Suppressor macrophage treated with lipopolysaccharide for 4 hours (primary cell): ENCODE measurements at regions not wholly inside any gene's neighbourhood (a gene's known extent, or its start where the extent isn't known, plus 50 kb on each side); places are given as distances from the start of the nearest gene placed in this dataset.

ENCODE experiments used
- DNase-seq: peaks from one replicate; pipeline ENCODE4 v3.0.0-alpha.2; 2020

DNA sequence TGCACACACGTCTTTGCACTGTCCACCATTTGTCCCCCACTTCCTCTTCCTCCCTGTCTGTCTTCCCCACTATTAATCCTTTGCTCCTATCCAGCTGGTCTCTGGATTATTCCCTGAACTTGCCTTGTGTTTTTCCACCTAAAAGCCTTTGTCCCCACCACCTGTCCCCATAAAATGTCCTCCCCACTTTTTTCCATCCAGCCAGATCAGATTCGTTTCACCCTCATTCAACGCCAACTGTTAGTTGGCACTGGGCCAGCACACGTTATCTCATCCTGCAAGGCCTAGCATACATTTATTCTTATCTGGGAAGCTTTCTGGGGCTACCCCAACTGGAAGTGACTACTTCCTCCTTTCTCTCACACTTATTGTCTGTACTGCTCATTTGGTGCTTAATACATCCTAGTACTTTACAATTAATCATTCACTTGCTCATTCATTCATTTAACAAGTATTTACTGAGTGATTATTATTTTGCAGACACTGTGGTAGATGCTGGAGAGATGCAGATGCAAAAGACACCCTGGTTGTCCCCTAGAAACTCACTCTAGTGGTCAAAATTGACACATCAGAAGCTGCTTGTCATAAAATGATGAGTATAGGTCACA lies 96.2 kb downstream of the RASSF10 start:
- peak; percentile 3 for DNase-seq

DNA sequence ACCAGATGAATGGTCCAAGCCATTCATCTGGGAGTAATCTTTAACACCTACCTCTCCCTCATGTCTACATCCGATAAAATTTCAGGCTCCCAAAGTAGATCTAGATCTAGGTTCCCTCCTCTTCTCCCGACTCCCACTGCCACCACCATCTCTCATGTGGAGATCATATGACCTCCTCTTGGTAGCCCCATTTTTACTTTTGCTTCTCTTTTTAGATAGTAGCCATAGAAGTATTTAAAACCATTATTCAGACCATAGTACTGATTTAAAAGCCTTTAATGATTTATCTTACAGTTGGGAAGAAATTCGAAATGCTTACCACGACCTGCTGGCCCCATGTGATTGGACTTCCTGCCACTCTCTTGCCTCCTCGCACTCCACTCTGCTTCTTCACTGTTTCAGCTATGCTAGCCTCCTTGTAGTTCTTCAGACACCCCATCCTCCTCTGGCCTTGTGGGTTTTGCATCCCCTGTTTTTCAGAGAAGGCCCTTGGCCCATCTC lies 98.5 kb downstream of the RASSF10 start:
- no peak for DNase-seq

DNA sequence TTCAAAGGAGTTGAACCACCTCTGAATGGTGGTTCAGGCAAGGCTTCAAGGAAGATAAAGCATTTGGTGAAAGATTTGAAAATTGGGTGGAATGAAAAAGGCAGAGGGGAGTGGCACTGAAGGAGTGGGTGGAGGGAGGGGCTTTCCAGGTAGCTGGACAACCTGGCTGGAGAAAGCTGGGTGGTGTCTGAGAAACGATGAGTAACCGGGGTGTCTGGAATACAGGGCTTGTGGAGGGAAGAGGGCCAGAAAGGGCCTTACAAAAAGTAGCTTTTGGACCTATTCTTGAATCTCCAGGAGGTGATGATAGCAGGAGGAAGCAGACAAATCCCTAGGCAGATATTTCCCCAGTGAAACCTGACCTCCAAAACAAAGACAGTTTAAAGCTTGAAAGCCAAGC lies 99.3 kb downstream of the RASSF10 start:
- DNase-seq: no peak

DNA sequence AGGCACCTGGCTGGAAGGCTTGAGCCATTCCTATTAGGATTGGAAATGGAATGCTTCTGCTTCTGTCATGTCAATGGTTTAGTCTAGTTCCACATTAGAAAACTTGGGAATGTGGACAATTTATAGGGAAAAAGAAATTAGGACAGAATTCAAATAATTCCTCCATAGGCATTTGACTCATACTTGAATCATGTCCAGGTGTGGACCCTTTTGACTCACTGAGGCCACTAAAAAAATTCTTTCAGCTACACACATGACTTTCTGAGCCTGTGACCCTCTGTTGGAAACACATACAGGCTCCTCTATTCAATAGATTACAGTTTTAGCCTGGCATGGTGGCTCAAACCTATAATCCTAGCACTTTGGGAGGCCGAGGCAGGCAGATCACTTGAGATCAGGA lies 100.5 kb downstream of the RASSF10 start:
- DNase-seq: no peak

DNA sequence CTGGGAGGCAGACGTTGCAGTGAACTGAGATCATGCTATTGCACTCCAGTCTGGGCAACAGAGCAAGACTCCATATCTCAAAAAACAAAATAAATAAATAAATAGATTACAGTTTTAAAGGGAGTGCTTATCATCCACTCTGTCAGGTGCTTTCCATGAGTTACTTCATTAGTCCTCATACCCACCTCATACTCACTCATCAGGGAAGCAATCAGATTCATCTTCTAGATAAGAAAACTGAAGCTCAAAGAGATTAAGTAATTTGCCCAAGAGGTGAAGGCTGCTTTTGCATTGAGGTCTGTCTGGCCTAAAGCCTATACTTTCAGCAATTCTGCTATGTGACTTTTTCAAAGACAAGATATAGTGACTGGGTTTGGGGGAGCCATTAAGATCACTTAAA lies 101.0 kb downstream of the RASSF10 start:
- no peak for DNase-seq

DNA sequence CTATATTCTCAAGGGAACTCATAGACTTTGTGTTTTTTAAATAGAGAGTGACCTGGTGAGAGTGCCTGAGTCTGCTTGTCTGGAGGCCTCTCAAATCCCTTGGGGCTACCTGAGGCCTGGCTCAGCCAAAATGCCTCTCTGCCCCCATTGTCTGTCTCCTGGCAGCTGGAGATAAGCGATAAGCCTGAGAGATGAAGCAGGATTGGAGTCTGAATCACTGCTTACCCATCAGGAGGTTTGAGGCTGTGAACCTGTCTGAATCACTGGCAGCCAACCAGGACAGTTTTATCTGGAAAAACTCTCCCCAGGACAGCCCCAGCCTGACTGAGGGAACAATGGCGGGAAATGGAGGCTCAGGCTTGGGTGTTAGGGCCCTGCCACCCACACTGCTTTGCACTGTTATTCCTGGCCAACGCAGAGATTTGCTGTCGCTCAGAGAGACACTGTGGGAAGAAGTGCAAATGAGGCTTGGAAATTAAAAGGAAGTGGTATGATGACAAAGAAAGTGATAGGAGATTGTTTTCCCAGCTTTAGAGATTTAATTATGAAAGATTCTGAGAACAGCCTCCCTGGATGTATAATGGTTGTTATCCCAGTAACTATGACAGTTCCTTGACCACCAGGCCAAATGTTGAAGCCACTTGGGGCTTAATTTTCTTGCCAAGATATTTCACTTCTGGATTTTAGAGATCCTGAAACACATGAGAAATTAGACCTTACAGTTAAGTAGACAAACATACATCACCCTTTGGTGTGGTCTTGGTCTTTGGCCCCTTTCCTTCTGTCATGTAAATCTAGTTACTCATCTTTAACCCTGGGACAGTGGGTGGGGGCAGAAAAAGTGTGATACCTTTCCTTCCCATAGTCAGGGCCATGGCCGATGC lies 102.1 kb downstream of the RASSF10 start:
- DNase-seq: no peak

DNA sequence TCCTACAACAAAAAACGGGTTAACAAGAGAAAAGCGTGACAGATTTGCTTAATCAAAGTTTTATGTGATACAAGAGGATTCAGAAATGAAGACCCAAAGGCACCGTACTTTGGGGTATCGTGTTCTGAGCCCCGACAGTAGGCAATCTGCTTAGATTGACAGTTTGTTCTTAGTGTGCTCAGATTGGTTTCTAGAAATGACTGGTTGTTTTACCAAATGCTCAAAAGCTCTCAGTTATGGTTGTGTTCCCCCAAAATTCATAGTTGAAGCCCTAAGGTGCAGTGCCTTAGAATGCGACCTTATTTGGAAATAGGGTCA lies 102.7 kb downstream of the RASSF10 start:
- DNase-seq: no peak

DNA sequence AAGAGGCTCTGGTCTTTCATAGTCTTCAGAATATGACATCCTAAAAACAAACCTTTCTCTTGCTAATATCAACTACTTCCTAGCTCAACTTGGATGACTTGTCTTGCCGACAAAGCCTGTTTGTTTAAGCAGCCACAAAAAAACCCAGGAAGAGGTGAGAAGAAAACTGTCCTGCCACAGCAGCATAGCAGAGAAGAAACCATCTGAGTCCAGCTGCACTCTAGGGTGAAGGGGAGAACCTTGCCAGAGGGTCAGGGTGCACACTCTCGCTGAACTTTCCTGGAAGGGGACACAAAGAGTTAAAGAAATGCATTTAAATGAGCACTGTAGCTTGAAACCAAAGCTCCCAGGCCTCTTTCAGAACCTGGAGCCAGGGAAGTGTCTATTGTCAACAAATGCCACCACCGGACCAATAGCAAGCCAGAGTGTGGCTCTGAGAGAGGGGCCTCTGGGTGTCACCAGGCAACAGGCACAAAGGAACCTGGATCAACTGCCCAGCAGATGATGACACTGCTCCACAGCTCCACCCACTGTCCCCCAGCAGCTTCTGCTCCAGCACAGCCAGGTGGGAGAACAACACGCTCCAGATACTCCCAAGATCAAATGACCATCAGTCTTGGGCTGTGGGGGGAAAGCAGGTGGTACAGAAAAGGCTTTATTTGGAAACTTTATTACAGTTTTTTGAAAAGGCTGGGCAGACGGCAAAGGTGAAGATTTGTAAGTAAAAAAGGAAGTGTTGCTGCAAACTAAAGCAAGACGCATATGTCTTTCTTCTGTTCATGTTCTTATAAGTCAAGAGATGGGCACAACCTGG lies 105.7 kb downstream of the RASSF10 start:
- DNase-seq: no peak

DNA sequence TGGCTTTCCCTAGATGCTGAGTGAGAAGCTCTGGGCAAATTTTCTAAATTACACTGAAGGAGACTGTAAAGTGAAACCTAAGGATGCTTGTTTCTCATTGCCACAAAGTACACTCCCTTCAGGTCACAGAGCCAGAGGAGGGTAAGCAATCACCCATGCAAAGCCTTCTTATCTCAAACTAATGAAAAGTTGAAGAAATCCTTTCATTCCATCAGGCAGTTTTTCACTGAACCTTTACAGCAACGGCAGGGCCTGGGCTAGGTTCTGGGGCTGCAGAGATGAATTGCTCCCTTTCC lies 106.2 kb downstream of the RASSF10 start:
- no peak for DNase-seq

DNA sequence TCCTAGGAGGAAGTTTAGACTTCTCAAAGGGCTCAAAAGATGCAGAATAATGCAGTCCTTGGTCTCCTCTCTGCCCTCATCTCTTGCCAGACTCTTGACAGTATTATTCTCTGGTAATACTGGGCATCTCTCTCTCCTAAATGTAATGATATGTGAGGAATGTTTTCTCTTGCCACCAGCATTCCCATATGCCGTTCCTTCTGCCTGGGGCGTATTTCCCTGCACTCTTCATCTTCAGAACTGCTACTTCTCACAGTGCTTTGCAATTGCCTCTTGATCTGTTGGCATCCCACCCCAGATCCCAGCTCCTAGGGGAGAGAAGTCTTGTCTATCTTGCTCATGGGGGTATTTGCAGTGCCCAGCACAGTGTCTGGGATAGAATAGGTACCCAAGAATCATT lies 107.4 kb downstream of the RASSF10 start:
- DNase-seq: no peak

DNA sequence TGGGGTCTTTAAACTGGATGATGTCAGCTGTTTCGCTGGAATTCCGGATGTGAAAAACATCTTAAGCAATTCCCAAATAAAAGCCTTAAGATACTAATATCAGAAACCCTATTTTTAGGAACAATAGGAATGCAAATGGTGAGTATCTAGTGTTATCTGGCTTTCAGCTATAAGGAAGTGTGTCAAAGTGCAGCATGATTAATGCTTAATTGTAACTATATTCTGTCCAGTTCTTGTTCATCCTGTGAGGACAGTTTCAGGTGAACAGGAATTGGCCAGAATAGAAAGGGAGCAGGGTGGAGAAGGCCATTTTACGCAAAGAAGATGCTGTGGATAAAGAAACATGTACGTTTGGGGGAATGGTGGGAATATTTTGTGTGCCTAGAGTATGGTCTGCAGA lies 108.2 kb downstream of the RASSF10 start:
- no peak for DNase-seq

DNA sequence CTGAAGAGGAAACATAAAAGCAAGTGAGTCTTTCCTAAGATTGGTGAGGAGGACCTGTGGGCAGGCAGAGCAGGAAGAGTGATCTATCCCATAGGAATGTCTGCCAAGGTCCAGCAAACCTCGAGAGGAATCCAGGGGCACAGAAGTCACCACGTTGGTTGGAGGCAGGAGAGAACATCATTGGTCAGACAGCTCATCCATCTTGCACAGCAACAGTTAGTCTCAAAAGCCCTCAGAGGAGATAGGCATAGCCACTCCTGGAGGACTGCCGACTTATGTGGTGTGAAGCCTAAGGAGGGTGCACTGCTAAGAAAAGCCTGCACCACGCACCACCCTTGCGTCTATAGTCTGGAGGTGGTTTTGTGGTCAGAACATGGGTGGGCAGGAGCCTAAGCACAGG lies 109.1 kb downstream of the RASSF10 start:
- DNase-seq: no peak

DNA sequence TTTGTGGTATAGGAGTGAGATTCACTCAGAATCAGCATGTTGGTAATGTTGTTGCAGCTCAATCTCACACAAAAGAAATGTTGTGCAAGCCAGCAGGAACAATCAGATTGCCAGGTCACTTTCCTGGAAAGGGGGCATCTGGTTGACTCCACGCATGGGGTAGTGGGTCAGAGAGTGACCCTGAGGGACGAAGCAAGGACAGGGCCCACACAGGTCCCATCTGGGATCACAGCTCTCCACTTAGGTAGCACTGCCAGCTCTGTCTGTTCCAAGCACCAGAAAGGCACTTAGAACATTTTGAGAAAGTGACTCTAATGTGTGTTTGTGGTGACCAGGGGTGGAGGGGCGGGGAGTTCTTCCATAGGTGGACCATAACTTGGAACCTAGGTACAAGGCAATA lies 109.5 kb downstream of the RASSF10 start:
- DNase-seq: no peak

DNA sequence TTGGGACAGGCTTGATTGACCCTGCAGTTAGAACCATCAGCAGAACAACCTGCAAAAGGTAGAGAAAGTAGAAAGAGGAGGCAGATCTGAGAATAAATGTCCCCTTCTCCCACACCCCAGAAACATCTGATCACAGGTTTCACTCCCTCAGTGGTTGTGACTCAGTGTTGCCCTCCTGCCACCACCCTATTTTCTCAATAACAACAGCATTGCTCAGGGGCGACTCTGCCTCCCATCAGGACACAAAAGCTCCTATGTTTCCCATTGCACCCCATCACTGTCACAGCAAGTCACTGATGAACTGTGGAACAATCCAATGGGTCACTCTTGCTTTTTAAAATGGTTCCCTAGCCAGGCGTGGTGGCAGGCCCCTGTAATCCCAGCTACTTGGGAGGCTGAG lies 110.2 kb downstream of the RASSF10 start:
- DNase-seq: no peak

DNA sequence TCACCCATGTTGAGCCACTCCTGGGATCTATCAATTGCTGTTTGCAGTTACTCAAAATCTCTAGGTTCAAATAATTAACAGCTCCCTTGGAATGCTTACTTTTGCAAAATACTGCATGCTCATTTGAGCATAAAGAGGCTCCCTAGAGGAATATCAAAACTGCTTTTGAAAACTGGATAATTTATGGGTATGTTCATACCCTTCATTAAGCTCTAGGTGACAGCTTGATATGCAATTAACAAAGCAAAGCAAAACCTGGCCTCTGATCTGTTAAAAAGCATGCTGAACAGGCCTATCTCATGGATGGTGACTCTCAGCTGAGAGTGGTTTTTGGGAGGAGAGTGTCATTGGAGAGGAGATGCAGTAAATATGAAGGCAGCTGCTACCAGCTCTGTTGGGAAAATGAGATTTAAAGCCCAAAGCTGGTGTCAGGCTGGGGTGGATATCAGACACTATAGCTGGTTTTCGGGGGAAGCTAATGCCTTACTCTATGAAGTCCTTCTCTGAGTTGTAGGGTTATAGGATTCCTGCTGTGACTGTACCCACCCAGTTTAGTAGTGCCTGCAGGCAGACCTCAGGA lies 110.9 kb downstream of the RASSF10 start:
- no peak for DNase-seq

DNA sequence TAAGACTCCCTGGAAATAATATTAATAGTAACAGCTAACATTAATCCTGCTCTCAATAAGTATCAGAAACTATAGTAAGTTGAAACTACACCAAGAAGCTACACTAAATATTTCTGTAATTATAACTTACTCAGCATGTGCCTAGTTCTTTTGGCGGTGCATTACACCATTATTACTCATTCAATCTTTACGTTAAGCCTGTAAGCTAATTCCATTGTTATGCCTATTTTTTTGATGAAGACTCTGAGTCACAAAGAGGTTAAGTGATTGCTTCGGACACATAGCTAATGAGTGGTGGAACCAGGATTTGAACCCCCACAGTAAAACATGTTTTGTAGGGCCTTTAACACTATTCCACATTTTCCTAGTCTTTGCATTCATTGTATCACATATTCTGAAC lies 111.6 kb downstream of the RASSF10 start:
- DNase-seq: no peak

DNA sequence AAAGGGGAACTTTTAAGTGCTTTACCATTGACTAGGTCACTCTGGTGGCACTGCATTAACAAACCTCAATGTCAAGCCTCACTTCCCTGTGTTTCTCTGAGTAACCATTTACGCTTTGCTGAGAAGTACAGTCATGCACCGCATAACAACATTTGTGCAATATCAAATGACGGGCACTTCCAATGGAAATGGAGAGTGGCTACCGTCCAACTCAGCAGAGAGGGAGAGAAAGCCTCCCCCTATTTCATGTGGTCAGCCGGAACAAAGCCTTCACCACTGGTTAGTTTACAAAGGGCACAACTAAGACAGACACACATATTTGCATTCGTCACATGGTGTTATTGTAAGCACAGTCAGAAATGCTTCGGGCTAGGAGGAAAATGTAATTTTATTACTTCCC lies 117.3 kb downstream of the RASSF10 start:
- DNase-seq: no peak

DNA sequence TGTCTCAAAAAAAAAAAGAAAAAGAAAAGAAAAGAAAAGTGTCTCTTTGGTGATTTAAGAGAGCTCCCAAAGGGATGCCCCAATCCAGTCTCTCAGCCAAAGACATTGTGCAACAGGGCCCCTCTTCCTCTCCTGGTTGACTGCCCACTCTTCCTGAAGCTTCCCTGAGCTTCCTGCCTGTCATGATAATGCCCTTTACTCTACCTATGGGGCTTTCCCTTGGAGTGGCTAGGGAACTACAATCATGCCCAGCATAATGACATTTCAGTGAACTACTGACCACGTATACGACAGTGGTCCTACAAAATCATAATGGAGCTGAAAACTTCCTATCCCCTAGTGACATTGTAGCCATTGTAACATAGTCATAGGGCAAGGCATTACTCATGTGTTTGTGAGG lies 118.0 kb downstream of the RASSF10 start:
- DNase-seq: no peak

DNA sequence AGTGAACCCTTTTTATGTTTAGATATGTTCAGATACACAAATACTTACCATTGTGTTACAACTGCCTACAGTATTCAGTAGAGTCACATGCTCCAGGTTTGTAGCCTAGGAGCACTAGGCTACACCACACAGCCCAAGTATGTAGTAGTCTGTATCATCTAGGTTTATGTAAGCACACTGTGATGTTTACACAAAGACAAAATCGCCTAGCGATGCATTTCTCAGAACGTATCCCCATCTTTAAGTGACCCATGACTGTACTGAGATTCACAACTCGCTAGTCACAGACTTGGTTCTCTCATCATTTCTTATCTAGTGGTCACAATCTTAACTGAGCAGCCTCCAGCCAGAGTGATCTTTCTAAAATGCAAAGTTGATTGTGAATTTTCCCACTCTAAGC lies 119.2 kb downstream of the RASSF10 start:
- DNase-seq: no peak

DNA sequence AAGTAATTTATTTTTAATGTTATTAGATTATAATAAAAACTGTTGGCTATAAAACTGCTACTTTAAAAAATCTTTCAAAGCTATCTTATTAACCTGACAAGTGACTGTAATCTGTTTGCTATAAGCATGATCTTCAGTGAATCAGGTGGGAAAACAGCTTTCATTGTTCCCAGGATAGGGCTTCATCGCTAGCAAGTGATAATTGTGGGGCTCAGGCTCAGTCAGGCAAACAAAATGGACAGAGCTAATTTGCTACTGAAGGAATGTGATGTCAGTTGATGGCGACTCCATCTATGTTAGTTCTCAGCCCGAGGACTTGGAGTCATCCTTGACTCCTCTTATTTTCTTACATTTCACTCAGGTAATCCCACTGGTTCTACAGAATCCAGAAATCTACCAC lies 125.0 kb downstream of the RASSF10 start:
- no peak for DNase-seq

DNA sequence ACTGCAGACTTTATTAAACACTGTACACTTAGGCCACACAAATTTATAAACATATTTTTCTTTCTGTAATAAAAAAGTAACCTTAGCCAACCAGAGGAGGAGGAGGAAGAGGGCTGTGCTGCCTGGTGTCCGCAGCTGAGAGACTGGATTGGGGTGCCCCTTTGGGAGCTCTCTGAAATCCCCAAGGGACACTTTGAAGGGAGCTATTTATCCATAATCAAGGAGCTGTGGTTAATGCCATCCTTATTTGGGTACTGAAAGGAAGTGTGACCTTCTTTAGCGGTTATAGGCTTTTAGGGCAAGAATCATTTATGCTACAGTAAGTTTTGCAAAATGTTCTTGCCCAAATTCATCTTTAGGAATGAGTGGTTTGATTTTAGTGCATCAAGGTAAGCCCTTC lies 125.8 kb downstream of the RASSF10 start:
- no peak for DNase-seq

DNA sequence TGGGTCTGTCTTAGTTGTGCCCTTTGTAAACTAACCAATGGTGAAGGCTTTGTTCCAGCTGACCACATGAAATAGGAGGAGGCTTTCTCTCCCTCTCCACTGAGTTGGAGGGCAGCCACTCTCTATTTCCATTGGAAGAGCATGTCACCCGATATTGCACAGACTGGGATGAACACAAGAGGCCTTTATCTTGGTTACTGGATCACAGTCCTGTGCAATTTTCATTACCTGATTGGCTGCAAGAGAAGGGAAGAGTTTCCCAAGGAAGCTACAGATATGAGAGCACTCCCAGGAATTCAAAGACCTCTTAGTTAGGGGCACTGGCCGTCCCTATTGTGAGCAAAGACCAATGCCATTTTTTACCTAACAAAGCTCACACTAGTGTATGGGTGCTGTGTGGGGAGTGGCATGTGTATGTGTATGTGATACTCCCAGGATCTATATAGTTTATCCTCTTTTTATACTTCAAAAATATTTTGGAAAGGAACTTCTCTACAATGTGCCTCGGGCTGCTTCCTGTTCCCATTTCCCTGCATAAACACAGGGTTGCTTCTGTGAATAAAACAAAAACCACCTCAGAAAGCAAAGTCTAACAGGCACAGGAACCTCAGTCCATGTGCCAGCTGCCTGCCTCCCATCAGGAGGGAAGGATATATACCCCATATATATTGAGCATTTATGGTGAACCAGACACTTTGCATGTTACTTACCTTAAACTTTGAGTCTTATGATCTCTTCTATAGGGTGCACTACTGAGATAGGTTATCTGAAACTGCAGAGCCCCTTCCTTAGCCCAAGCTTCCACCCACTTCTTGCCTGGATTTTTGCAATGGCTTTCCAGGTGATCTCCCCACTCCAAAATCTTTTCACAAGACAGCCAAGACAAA lies 126.5 kb downstream of the RASSF10 start:
- no peak for DNase-seq

DNA sequence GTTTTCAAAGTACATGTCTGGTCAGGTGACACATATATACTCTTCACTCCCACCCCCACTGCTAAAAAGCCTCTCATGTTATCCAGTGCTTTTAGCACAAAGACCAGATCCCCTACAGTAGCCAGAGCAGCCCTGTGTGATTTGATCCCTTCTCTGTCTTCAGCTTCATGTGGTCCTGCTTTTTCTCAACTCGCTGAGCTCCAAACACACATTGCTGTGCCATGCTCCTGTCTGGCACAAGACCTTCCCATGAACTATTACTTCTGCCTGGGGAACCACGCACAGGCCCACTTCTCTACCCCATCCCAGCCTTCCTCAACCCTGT lies 127.1 kb downstream of the RASSF10 start:
- DNase-seq: no peak
